Natural killer cell (primary cell): ENCODE measurements at regions not wholly inside any gene's neighbourhood (a gene's known extent, or its start where the extent isn't known, plus 50 kb on each side); places are given as distances from the start of the nearest gene placed in this dataset.

ENCODE experiments used
- ATAC-seq, 3 donors: fragments of 150-1000 bp in 2 of 3; fragments of 200-7000 bp in 1 of 3; cut with Tn5 transposase; 1 replicate in 1 of 3; 2 replicates in 2 of 3; pipeline ENCODE4 v1.10.0; 2021; ENCODE audit warnings: mild to moderate bottlenecking in 2 of 3, moderate library complexity in 2 of 3
- DNase-seq, 2 donors: peaks; one replicate each; pipeline versions ENCODE4 v3.0.0 to v3.0.0-alpha.2; 2013 to 2021; ENCODE audit warnings: mixed read lengths in 1 of 2
- H3K27ac ChIP-seq: one replicate; pipeline ENCODE4 v1.5.1; 2013; ENCODE audit warnings: mild to moderate bottlenecking, low read length
- H3K27me3 ChIP-seq: one replicate; pipeline ENCODE4 v1.6.1; 2013; ENCODE audit warnings: low read length; ENCODE audit not compliant: control insufficient read depth, insufficient read depth
- H3K36me3 ChIP-seq: one replicate; pipeline ENCODE4 v1.6.1; 2013; ENCODE audit warnings: low read length; ENCODE audit not compliant: control insufficient read depth, insufficient read depth
- H3K4me1 ChIP-seq: one replicate; pipeline ENCODE4 v1.6.1; 2013; ENCODE audit warnings: low read length; ENCODE audit not compliant: control insufficient read depth, insufficient read depth
- H3K4me3 ChIP-seq: one replicate; pipeline ENCODE4 v1.5.1; 2013; ENCODE audit warnings: low read length
- H3K9me3 ChIP-seq: one replicate; pipeline ENCODE4 v1.6.1; 2013; ENCODE audit warnings: low read length; ENCODE audit not compliant: control insufficient read depth, insufficient read depth
- H3K27ac Mint-ChIP-seq, 2 donors: one replicate each; pipeline ENCODE4 v1.8.0; 2022; ENCODE audit warnings: mild to moderate bottlenecking in 2 of 2, mixed read lengths in 2 of 2, moderate library complexity in 1 of 2
- H3K27me3 Mint-ChIP-seq, 2 donors: one replicate each; pipeline ENCODE4 v1.8.0; 2022; ENCODE audit warnings: low read depth in 2 of 2, mixed read lengths in 2 of 2
- H3K36me3 Mint-ChIP-seq: one replicate; pipeline ENCODE4 v1.8.0; 2022; ENCODE audit warnings: mixed read lengths
- H3K4me1 Mint-ChIP-seq, 2 donors: one replicate each; pipeline ENCODE4 v1.8.0; 2022; ENCODE audit warnings: mixed read lengths in 2 of 2
- H3K4me3 Mint-ChIP-seq: one replicate; pipeline ENCODE4 v1.8.0; 2022; ENCODE audit warnings: mild to moderate bottlenecking, moderate library complexity, mixed read lengths
- H3K9me3 Mint-ChIP-seq, 2 donors: one replicate each; pipeline ENCODE4 v1.8.0; 2022; ENCODE audit warnings: mixed read lengths in 2 of 2
- WGBS: methylation state at CpG from one replicate; pipeline ENCODE4 v1.1.7; 2013; ENCODE audit warnings: missing lambda C conversion rate; ENCODE audit not compliant: insufficient coverage; 5-methylcytosine and 5-hydroxymethylcytosine counted together
- intact Hi-C: fragments of 100-400 bp; cut with micrococcal nuclease; formaldehyde crosslinking; loops from one replicate; pipeline ENCODE4 v1.14.2; 2022
- TF ChIP-seq, protein P1 (sequence below): fragments of 200-600 bp; IDR thresholded peaks from one replicate; pipeline ENCODE4 v1.8.0; 2022; ENCODE audit warnings: antibody characterized with exemption

DNA sequence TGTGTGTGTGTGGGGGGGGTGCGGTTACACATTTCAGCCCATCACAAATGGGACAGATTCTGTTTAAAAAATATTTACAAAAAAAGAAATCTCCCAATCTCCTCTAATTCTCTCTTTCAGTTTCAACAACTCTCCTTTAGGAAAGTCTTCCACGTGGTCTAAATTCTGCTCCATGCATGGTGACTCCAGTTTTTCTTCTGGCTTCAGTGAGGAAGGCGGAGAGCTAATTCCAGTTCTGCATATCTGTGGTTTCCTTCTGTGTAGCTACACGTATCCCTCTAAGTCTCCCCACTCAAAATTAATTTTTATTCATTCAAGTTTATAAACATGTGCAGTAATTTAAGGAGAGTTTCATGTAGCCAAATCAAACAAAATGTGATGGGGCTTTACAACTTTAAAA is 111.6 kb downstream of the SLC4A3 start:
- H3K27me3 ChIP-seq, result no peaks in the 10 kb centered on the region
- TF ChIP-seq, protein P1, sequence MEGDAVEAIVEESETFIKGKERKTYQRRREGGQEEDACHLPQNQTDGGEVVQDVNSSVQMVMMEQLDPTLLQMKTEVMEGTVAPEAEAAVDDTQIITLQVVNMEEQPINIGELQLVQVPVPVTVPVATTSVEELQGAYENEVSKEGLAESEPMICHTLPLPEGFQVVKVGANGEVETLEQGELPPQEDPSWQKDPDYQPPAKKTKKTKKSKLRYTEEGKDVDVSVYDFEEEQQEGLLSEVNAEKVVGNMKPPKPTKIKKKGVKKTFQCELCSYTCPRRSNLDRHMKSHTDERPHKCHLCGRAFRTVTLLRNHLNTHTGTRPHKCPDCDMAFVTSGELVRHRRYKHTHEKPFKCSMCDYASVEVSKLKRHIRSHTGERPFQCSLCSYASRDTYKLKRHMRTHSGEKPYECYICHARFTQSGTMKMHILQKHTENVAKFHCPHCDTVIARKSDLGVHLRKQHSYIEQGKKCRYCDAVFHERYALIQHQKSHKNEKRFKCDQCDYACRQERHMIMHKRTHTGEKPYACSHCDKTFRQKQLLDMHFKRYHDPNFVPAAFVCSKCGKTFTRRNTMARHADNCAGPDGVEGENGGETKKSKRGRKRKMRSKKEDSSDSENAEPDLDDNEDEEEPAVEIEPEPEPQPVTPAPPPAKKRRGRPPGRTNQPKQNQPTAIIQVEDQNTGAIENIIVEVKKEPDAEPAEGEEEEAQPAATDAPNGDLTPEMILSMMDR, result no peak
- ATAC-seq, result no peak
- H3K4me1 ChIP-seq, result no peaks in the 10 kb centered on the region
- H3K27ac Mint-ChIP-seq, result no peak overlapping the region
- H3K9me3 Mint-ChIP-seq, result no peaks in the 10 kb centered on the region
- H3K36me3 ChIP-seq, result no peaks in the 10 kb centered on the region
- no peak overlapping the region for H3K27ac ChIP-seq
- intact Hi-C loops, result loop anchor here (10.0 kb wide), 1 partner anchor 1836 kb away; the partner anchor contains the start of gene EPHA4
- no peaks in the 10 kb centered on the region for H3K4me1 Mint-ChIP-seq
- H3K4me3 Mint-ChIP-seq, result no peak overlapping the region
- peaks cover 3 to 11% of the 10 kb centered on the region in 2 donors for H3K27me3 Mint-ChIP-seq
- H3K36me3 Mint-ChIP-seq, result no peaks in the 10 kb centered on the region
- no peaks in the 10 kb centered on the region for H3K9me3 ChIP-seq
- 77% methylated on average over 2 of the region's 4 CpGs for WGBS
- DNase-seq, result no peak
- no peak overlapping the region for H3K4me3 ChIP-seq

DNA sequence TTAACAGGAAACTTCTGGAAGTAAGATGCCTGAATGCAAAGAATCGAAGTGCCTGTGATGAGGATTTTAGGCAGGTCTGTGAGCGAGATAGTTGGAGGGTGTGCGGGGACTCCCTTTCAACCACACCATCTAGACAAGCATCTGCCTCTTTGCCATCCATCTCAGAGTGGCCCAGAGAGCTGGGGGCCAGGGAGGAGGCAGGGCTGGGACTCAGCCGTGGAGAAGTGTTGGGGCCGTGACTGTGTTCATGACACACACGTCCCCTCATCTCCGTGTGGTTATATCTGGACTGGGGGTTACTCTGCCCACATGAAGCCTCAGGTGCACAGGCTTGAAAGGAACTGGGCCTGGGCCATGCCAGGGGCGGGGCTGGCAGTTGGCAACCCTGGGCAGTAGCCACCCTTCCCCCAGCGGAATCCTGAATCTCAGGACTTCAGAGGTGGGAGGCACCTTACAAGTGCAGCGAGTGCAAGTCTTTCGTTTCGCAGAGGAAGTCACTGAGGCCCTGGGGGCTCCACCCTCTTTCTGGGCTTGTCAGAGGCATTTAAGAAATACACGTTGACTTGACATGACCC is 112.5 kb downstream of the SLC4A3 start:
- no peaks in the 10 kb centered on the region for H3K9me3 Mint-ChIP-seq
- H3K27ac Mint-ChIP-seq, result no peak overlapping the region
- H3K27me3 ChIP-seq, result no peaks in the 10 kb centered on the region
- DNase-seq, result no peak
- no peak overlapping the region for H3K27ac ChIP-seq
- 87% methylated on average over 13 of the region's 13 CpGs for WGBS
- H3K9me3 ChIP-seq, result no peaks in the 10 kb centered on the region
- H3K4me3 ChIP-seq, result no peak overlapping the region
- H3K36me3 ChIP-seq, result no peaks in the 10 kb centered on the region
- no peaks in the 10 kb centered on the region for H3K4me1 ChIP-seq
- H3K27me3 Mint-ChIP-seq, result peaks cover 3 to 11% of the 10 kb centered on the region in 2 donors
- intact Hi-C loops, result loop anchor here (10.0 kb wide), 1 partner anchor 1835 kb away; the partner anchor contains the start of gene EPHA4
- TF ChIP-seq, protein P1, result no peak
- H3K4me1 Mint-ChIP-seq, result no peaks in the 10 kb centered on the region
- no peaks in the 10 kb centered on the region for H3K36me3 Mint-ChIP-seq
- ATAC-seq, result no peak
- no peak overlapping the region for H3K4me3 Mint-ChIP-seq

DNA sequence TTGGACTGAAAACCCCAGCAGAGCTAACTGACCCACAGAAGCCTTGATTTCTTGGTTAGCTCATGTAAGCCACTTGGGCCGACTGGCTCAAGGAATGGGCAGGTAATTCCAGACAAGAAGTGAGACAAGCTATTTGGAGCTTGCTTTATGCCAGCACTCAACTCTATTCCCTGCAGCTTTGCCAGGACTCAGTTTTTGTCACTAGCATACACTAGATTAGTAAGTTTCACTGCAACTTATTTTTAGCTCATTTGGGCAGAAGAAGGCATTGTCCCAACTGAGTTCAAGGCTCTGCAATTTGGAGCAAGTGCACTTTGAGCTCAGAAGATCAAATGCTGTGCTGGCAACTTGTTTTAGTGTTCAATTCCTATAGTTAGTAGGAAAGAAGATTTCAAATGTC is 116.1 kb downstream of the SLC4A3 start:
- H3K36me3 ChIP-seq, result no peaks in the 10 kb centered on the region
- H3K4me3 Mint-ChIP-seq, result no peak overlapping the region
- no peaks in the 10 kb centered on the region for H3K36me3 Mint-ChIP-seq
- H3K4me1 Mint-ChIP-seq, result no peaks in the 10 kb centered on the region
- intact Hi-C loops, result no loop called here
- no peaks in the 10 kb centered on the region for H3K27me3 Mint-ChIP-seq
- no peaks in the 10 kb centered on the region for H3K4me1 ChIP-seq
- no peak overlapping the region for H3K27ac ChIP-seq
- no peaks in the 10 kb centered on the region for H3K9me3 Mint-ChIP-seq
- TF ChIP-seq, protein P1, result no peak
- WGBS, result 80% methylated on average over 1 of the region's 1 CpG
- no peaks in the 10 kb centered on the region for H3K9me3 ChIP-seq
- no peak overlapping the region for H3K4me3 ChIP-seq
- H3K27ac Mint-ChIP-seq, result no peak overlapping the region
- no peak for DNase-seq
- no peak for ATAC-seq
- H3K27me3 ChIP-seq, result no peaks in the 10 kb centered on the region

DNA sequence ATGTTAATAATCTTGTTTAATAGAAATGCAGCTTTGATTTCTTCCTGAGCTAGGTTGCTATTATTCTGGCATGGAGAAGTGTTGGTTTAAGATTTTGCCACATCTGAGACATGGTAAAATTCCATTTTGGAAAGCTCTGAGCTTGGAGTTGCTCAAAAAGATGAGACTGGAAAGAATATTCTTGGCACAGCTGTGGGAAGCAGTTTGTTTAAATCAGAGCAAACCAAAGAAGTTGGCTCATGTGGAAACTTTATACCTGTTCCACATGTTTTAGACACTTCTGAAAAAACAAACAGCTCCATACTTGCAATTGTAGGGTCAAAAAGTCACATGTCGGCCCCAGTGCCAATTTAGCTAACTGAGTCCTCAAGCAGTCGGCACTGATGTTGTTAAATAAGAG is 116.6 kb downstream of the SLC4A3 start:
- ATAC-seq (no peak), DNase-seq (no peak)
- Histone ChIP-seq H3K9me3 (no peaks in the 10 kb centered on the region), H3K27ac (no peak overlapping the region), H3K4me3 (no peak overlapping the region), H3K36me3 (no peaks in the 10 kb centered on the region), H3K27me3 (no peaks in the 10 kb centered on the region), H3K4me1 (no peaks in the 10 kb centered on the region)
- H3K27ac Mint-ChIP-seq, result no peak overlapping the region
- no peaks in the 10 kb centered on the region for H3K4me1 Mint-ChIP-seq
- no peaks in the 10 kb centered on the region for H3K27me3 Mint-ChIP-seq
- no peaks in the 10 kb centered on the region for H3K36me3 Mint-ChIP-seq
- intact Hi-C loops, result no loop called here
- no peak overlapping the region for H3K4me3 Mint-ChIP-seq
- WGBS, result 92% methylated on average over 2 of the region's 2 CpGs
- TF ChIP-seq, protein P1, result no peak
- no peaks in the 10 kb centered on the region for H3K9me3 Mint-ChIP-seq
